Suprapubic skin (tissue), 4 donors: ENCODE measurements at regions not wholly inside any gene's neighbourhood (a gene's known extent, or its start where the extent isn't known, plus 50 kb on each side); places are given as distances from the start of the nearest gene placed in this dataset.

Source experiments
- DNase-seq, 2 donors: peaks; one replicate each; pipeline ENCODE4 v3.0.0-alpha.2; 2019; ENCODE audit warnings: low spot score in 2 of 2
- H3K27ac ChIP-seq: fragments of 200-600 bp; sonication (generic); one replicate; pipeline ENCODE4 v1.5.1; 2019
- H3K27me3 ChIP-seq: fragments of 200-600 bp; sonication (generic); one replicate; pipeline ENCODE4 v1.5.1; 2019
- H3K36me3 ChIP-seq: fragments of 200-600 bp; sonication (generic); one replicate; pipeline ENCODE4 v1.5.1; 2019
- H3K4me1 ChIP-seq: fragments of 200-600 bp; sonication (generic); one replicate; pipeline ENCODE4 v1.5.1; 2019
- H3K4me3 ChIP-seq: fragments of 200-600 bp; sonication (generic); one replicate; pipeline ENCODE4 v1.5.1; 2019; ENCODE audit warnings: mild to moderate bottlenecking
- H3K9me3 ChIP-seq: fragments of 200-600 bp; sonication (generic); one replicate; pipeline ENCODE4 v1.5.1; 2019
- CTCF ChIP-seq, 2 donors: fragments of 200-600 bp in 1 of 2; fragments of 450-650 bp in 1 of 2; sonication (generic) in 1 of 2; IDR thresholded peaks; one replicate each; pipeline ENCODE4 v1.5.1; 2016 to 2019; ENCODE audit warnings: antibody characterized with exemption in 2 of 2, mild to moderate bottlenecking in 1 of 2, moderate library complexity in 1 of 2
- EP300 ChIP-seq: sonication (generic); formaldehyde crosslinking; IDR thresholded peaks from one replicate; pipeline ENCODE4 v1.6.1; 2017; ENCODE audit warnings: antibody characterized with exemption
- POLR2A ChIP-seq, 2 donors: fragments of 450-650 bp; IDR thresholded peaks; one replicate each; pipeline ENCODE4 v1.6.1; 2017; ENCODE audit warnings: antibody characterized with exemption in 2 of 2, mild to moderate bottlenecking in 2 of 2, moderate library complexity in 2 of 2
- POLR2AphosphoS5 ChIP-seq, 3 donors: sonication (generic); formaldehyde crosslinking; IDR thresholded peaks; one replicate each; pipeline ENCODE4 v1.6.1; 2017; ENCODE audit warnings: antibody characterized with exemption in 3 of 3
- WGBS: methylation state at CpG from one replicate; pipeline ENCODE4 v1.1.5; 2018; 5-methylcytosine and 5-hydroxymethylcytosine counted together

GRCh38 chr5:167867281-167867680 lies 424.2 kb upstream of the WWC1 start:
- 58% methylated on average over 5 of the region's 5 CpGs for WGBS
- H3K4me3 ChIP-seq: no peak overlapping the region
- no peaks in the 10 kb centered on the region for H3K9me3 ChIP-seq
- no peaks in the 10 kb centered on the region for H3K4me1 ChIP-seq
- no peaks in the 10 kb centered on the region for H3K36me3 ChIP-seq
- DNase-seq: no peak
- TF ChIP-seq POLR2A (IDR thresholded peaks at IDR 0.05) (no peak), CTCF (IDR thresholded peaks at IDR 0.05) (no peak), POLR2AphosphoS5 (IDR thresholded peaks at IDR 0.05) (no peak), EP300 (no peak)
- no peak overlapping the region for H3K27ac ChIP-seq
- no peaks in the 10 kb centered on the region for H3K27me3 ChIP-seq

GRCh38 chr5:167869125-167869524 lies 422.3 kb upstream of the WWC1 start:
- no peak for DNase-seq
- Histone ChIP-seq H3K4me1 (no peaks in the 10 kb centered on the region), H3K9me3 (no peaks in the 10 kb centered on the region), H3K36me3 (no peaks in the 10 kb centered on the region), H3K4me3 (no peak overlapping the region), H3K27me3 (no peaks in the 10 kb centered on the region), H3K27ac (no peak overlapping the region)
- WGBS: 87% methylated on average over 3 of the region's 3 CpGs
- TF ChIP-seq POLR2A (IDR thresholded peaks at IDR 0.05): no peak
- no peak for TF ChIP-seq CTCF (IDR thresholded peaks at IDR 0.05)
- no peak for TF ChIP-seq POLR2AphosphoS5 (IDR thresholded peaks at IDR 0.05)
- TF ChIP-seq EP300: no peak

- Histone ChIP-seq H3K4me3 (no peak overlapping the region), H3K36me3 (no peaks in the 10 kb centered on the region), H3K27me3 (no peaks in the 10 kb centered on the region), H3K4me1 (no peaks in the 10 kb centered on the region), H3K27ac (no peak overlapping the region), H3K9me3 (no peaks in the 10 kb centered on the region)
- no peak for DNase-seq
- TF ChIP-seq POLR2AphosphoS5 (IDR thresholded peaks at IDR 0.05) (no peak), EP300 (no peak), CTCF (IDR thresholded peaks at IDR 0.05) (no peak), POLR2A (IDR thresholded peaks at IDR 0.05) (no peak)
Measured at GRCh38 chr5:167870055-167870454, 421.4 kb upstream of the WWC1 start.

GRCh38 chr5:167871091-167871490 lies 420.4 kb upstream of the WWC1 start:
- TF ChIP-seq POLR2AphosphoS5 (IDR thresholded peaks at IDR 0.05) (no peak), EP300 (no peak), CTCF (IDR thresholded peaks at IDR 0.05) (no peak), POLR2A (IDR thresholded peaks at IDR 0.05) (no peak)
- WGBS: 67% methylated on average over 2 of the region's 2 CpGs
- H3K27ac ChIP-seq: no peak overlapping the region

GRCh38 chr5:167872791-167873190 lies 418.7 kb upstream of the WWC1 start:
- Histone ChIP-seq H3K4me3 (no peak overlapping the region), H3K9me3 (no peaks in the 10 kb centered on the region), H3K27me3 (no peaks in the 10 kb centered on the region), H3K4me1 (no peaks in the 10 kb centered on the region), H3K36me3 (no peaks in the 10 kb centered on the region), H3K27ac (no peak overlapping the region)
- TF ChIP-seq POLR2AphosphoS5 (IDR thresholded peaks at IDR 0.05) (no peak), CTCF (IDR thresholded peaks at IDR 0.05) (no peak), EP300 (no peak), POLR2A (IDR thresholded peaks at IDR 0.05) (no peak)
- no peak for DNase-seq
- 80% methylated on average over 2 of the region's 2 CpGs for WGBS

More at GRCh38 chr5:167871091-167871490, 420.4 kb upstream of the WWC1 start:
- H3K4me1 ChIP-seq: no peaks in the 10 kb centered on the region
- H3K36me3 ChIP-seq: no peaks in the 10 kb centered on the region
- H3K27me3 ChIP-seq: no peaks in the 10 kb centered on the region
- H3K4me3 ChIP-seq: no peak overlapping the region
- H3K9me3 ChIP-seq: no peaks in the 10 kb centered on the region
- no peak for DNase-seq
